HepG2 (cell line): ENCODE measurements at regions not wholly inside any gene's neighbourhood (a gene's known extent, or its start where the extent isn't known, plus 50 kb on each side); places are given as distances from the start of the nearest gene placed in this dataset.

Experiments
- ATAC-seq: fragments of 200-7000 bp; cut with Tn5 transposase; 3 replicates; pipeline ENCODE4 v1.9.1; 2020; ENCODE audit warnings: mild to moderate bottlenecking, moderate library complexity
- BruUV-seq: library from RNA; stranded (reverse); fragments of 400-500 nt; replicated peaks from 2 replicates; lab custom pipeline; 2021; lab: Mats Ljungman, UMichigan
- CTCF ChIA-PET: fragments of 300-600 bp; formaldehyde crosslinking; extraction: SDS; loops from one replicate; lab custom pipeline; 2021; ENCODE audit warnings: low total read pairs, inconsistent platforms, low intra/inter-chr PET ratio; lab: Yijun Ruan, JAX
- POLR2A ChIA-PET: fragments of 350-600 bp; sonication (Branson Sonifier 250); formaldehyde crosslinking; loops from one replicate; lab custom pipeline; 2020; ENCODE audit warnings: antibody characterized with exemption, inconsistent platforms; lab: Yijun Ruan, JAX
- DNase-seq: peaks from one replicate; pipeline ENCODE4 v3.0.0-alpha.2; 2015; ENCODE audit warnings: low spot score
- FAIRE-seq: peaks from 3 replicates; lab custom pipeline; 2011; peaks lifted over from hg19 to GRCh38; lab: Jason Lieb, UNC
- H2AFZ ChIP-seq: one replicate; pipeline ENCODE4 v1.6.1; 2011; ENCODE audit warnings: low read length, inconsistent platforms
- H3K27ac ChIP-seq: fragments of 300-600 bp; 3 replicates; pipeline ENCODE4 v1.8.0; 2011; ENCODE audit warnings: mixed run types, mild to moderate bottlenecking, mixed read lengths, low read length, inconsistent platforms; ENCODE audit not compliant: insufficient read depth; ENCODE audit errors: extremely low read length
- H3K27me3 ChIP-seq, 2 experiments: fragments of 200-600 bp in 1 of 2; 2 replicates in 1 of 2; 3 replicates in 1 of 2; pipeline versions ENCODE4 v1.6.0 to v1.8.0; 2011; ENCODE audit warnings: low read length in 2 of 2, mild to moderate bottlenecking in 2 of 2, moderate library complexity in 2 of 2, inconsistent platforms in 1 of 2; ENCODE audit not compliant: insufficient read depth in 2 of 2, control insufficient read depth in 1 of 2
- H3K36me3 ChIP-seq, 2 experiments: fragments of 200-600 bp in 1 of 2; replicated peaks in 1 of 2; 2 replicates in 1 of 2; 3 replicates in 1 of 2; pipeline versions ENCODE4 v1.5.1 to v1.8.0; 2011; ENCODE audit warnings: low read length in 2 of 2, inconsistent platforms in 1 of 2; ENCODE audit not compliant: insufficient read depth in 2 of 2, control insufficient read depth in 1 of 2
- H3K4me1 ChIP-seq: 2 replicates; pipeline ENCODE4 v1.5.1; 2012; ENCODE audit warnings: low read length, inconsistent platforms; ENCODE audit not compliant: insufficient read depth
- H3K4me2 ChIP-seq: 2 replicates; pipeline ENCODE4 v1.6.0; 2011; ENCODE audit warnings: low read depth, low read length, inconsistent platforms
- H3K4me3 ChIP-seq, 3 experiments: fragments of 200-600 bp in 1 of 3; sonication (generic), shearing (Covaris generic) in 1 of 3; replicated peaks in 1 of 3; 2 replicates each; pipeline ENCODE4 v1.5.1; 2011 to 2016; ENCODE audit warnings: low read length in 3 of 3, inconsistent platforms in 2 of 3, low read depth in 2 of 3, mild to moderate bottlenecking in 2 of 3, control low read depth in 1 of 3, mixed read lengths in 1 of 3; ENCODE audit not compliant: insufficient read depth in 1 of 3
- H3K79me2 ChIP-seq: one replicate; pipeline ENCODE4 v1.6.1; 2011; ENCODE audit warnings: low read length, inconsistent platforms; ENCODE audit not compliant: insufficient read depth
- H3K9ac ChIP-seq: 2 replicates; pipeline ENCODE4 v1.6.0; 2011; ENCODE audit warnings: mild to moderate bottlenecking, low read depth, low read length, inconsistent platforms; ENCODE audit not compliant: insufficient read depth
- H3K9me3 ChIP-seq: 2 replicates; pipeline ENCODE4 v1.5.1; 2012; ENCODE audit warnings: mild to moderate bottlenecking, low read length
- H4K20me1 ChIP-seq: 2 replicates; pipeline ENCODE4 v1.6.0; 2011; ENCODE audit warnings: inconsistent platforms, mild to moderate bottlenecking, low read length, moderate library complexity; ENCODE audit not compliant: insufficient read depth
- RBM39 ChIP-seq: fragments of 200-400 bp; formaldehyde crosslinking; IDR thresholded peaks from one replicate; pipeline ENCODE4 v1.6.1; 2018; ENCODE audit warnings: antibody characterized with exemption, mild to moderate bottlenecking, low read depth, low read length; ENCODE audit not compliant: poor library complexity, severe bottlenecking
- ZBTB7B ChIP-seq: sonication (generic); formaldehyde crosslinking; IDR thresholded peaks from 2 replicates; pipeline ENCODE4 v1.4.0; 2020; ENCODE audit warnings: missing genetic modification reagents
- ZKSCAN8 ChIP-seq: IDR thresholded peaks from 2 replicates; pipeline ENCODE4 v1.6.1; 2016; ENCODE audit warnings: borderline replicate concordance, missing genetic modification reagents, missing compliant biosample characterization
- ZNF232 ChIP-seq: sonication (generic); formaldehyde crosslinking; IDR thresholded peaks from 2 replicates; pipeline ENCODE4 v1.4.0; 2020; ENCODE audit warnings: missing genetic modification reagents, borderline replicate concordance
- ZNF24 ChIP-seq: fragments of 450-650 bp; IDR thresholded peaks from 2 replicates; pipeline ENCODE4 v1.6.1; 2017; ENCODE audit warnings: antibody characterized with exemption, mild to moderate bottlenecking
- ZNF775 ChIP-seq: sonication (generic); formaldehyde crosslinking; IDR thresholded peaks from 2 replicates; pipeline ENCODE4 v1.4.0; 2020; ENCODE audit warnings: missing genetic modification reagents, mild to moderate bottlenecking, moderate library complexity, borderline replicate concordance
- WGBS: methylation state at CpG from one replicate; pipeline ENCODE4 v1.1.6; 2017; ENCODE audit warnings: low lambda C conversion rate; 5-methylcytosine and 5-hydroxymethylcytosine counted together
- in situ Hi-C: cut with HindIII; loops from 2 replicates; pipeline ENCODE4 v1.10.0; 2017; ENCODE audit warnings: low pct_unique_long_range_greater_than_20kb; ENCODE audit not compliant: extremely low pct_ligation_motif_present
- intact Hi-C: fragments of 100-400 bp; cut with micrococcal nuclease; formaldehyde crosslinking; loops from one replicate; pipeline ENCODE4 v1.10.0; 2022; ENCODE audit not compliant: unreplicated experiment
- TF ChIP-seq, protein P1 (sequence below): sonication (generic); formaldehyde crosslinking; IDR thresholded peaks from 2 replicates; pipeline ENCODE4 v1.8.0; 2022; ENCODE audit warnings: mild to moderate bottlenecking, missing genetic modification reagents; ENCODE audit not compliant: insufficient replicate concordance
- TF ChIP-seq, protein P2 (sequence below): sonication (generic); formaldehyde crosslinking; IDR thresholded peaks from 2 replicates; pipeline ENCODE4 v1.9.0; 2022; ENCODE audit warnings: missing genetic modification reagents, mild to moderate bottlenecking, borderline replicate concordance
- TF ChIP-seq, protein P3 (sequence below): sonication (generic); formaldehyde crosslinking; IDR thresholded peaks from 2 replicates; pipeline ENCODE4 v1.4.0; 2020; ENCODE audit warnings: missing genetic modification reagents
- TF ChIP-seq, protein P4 (sequence below): sonication (generic); formaldehyde crosslinking; IDR thresholded peaks from 2 replicates; pipeline ENCODE4 v1.4.0; 2020; ENCODE audit warnings: missing genetic modification reagents

DNA sequence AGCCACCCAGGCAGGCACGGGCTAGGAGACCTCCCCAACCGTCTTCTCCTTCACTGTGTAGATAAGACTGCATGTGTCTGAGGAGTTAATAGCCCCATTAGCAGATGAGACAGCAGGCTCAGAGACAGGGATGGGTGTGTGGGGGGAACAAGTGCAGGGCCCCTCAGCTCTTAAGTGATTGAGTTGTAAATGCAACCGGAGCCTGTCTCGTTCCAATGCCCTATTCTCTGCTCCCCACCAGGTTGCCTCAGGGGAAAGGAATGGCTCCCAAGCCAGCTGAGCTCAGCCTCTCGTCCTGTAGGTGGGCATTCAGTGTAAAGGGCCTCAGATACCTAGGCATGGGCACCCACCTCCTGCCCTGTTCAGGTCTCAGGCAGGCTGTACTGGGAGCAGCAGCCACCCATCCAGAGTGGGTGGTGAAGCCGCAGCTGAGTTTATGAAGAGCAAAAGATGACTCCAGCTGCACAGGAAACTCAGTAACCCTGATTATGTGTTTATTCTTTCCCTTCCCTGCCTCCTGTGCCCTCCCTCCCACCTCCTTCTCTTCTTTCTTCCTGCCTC lies 87.3 kb downstream of the PJA1 start:
- WGBS, result 42% methylated on average over 3 of the region's 6 CpGs
- BruUV-seq, result no TSS peak
- intact Hi-C loops, result no loop called here
- TF ChIP-seq ZNF24 (no peak), ZKSCAN8 (no peak), ZNF775 (no peak), RBM39 (no peak), ZNF232 (CRISPR knock-in tag) (no peak), ZBTB7B (no peak)
- TF ChIP-seq, protein P1, sequence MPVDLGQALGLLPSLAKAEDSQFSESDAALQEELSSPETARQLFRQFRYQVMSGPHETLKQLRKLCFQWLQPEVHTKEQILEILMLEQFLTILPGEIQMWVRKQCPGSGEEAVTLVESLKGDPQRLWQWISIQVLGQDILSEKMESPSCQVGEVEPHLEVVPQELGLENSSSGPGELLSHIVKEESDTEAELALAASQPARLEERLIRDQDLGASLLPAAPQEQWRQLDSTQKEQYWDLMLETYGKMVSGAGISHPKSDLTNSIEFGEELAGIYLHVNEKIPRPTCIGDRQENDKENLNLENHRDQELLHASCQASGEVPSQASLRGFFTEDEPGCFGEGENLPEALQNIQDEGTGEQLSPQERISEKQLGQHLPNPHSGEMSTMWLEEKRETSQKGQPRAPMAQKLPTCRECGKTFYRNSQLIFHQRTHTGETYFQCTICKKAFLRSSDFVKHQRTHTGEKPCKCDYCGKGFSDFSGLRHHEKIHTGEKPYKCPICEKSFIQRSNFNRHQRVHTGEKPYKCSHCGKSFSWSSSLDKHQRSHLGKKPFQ (CRISPR knock-in tag), result no peak
- TF ChIP-seq, protein P2, sequence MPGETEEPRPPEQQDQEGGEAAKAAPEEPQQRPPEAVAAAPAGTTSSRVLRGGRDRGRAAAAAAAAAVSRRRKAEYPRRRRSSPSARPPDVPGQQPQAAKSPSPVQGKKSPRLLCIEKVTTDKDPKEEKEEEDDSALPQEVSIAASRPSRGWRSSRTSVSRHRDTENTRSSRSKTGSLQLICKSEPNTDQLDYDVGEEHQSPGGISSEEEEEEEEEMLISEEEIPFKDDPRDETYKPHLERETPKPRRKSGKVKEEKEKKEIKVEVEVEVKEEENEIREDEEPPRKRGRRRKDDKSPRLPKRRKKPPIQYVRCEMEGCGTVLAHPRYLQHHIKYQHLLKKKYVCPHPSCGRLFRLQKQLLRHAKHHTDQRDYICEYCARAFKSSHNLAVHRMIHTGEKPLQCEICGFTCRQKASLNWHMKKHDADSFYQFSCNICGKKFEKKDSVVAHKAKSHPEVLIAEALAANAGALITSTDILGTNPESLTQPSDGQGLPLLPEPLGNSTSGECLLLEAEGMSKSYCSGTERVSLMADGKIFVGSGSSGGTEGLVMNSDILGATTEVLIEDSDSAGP (CRISPR knock-in tag), result no peak
- TF ChIP-seq, protein P3, sequence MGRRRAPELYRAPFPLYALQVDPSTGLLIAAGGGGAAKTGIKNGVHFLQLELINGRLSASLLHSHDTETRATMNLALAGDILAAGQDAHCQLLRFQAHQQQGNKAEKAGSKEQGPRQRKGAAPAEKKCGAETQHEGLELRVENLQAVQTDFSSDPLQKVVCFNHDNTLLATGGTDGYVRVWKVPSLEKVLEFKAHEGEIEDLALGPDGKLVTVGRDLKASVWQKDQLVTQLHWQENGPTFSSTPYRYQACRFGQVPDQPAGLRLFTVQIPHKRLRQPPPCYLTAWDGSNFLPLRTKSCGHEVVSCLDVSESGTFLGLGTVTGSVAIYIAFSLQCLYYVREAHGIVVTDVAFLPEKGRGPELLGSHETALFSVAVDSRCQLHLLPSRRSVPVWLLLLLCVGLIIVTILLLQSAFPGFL, result no peak
- TF ChIP-seq, protein P4, sequence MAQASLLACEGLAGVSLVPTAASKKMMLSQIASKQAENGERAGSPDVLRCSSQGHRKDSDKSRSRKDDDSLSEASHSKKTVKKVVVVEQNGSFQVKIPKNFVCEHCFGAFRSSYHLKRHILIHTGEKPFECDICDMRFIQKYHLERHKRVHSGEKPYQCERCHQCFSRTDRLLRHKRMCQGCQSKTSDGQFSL, result no peak

More for the DNA sequence above, 87.3 kb downstream of the PJA1 start:
- no peak for FAIRE-seq
- no peak overlapping the region for H2AFZ ChIP-seq
- H3K4me3 ChIP-seq, result no peak overlapping the region
- H3K27me3 ChIP-seq, result no peaks in the 10 kb centered on the region
- no peaks in the 10 kb centered on the region for H3K79me2 ChIP-seq
- no peaks in the 10 kb centered on the region for H3K36me3 ChIP-seq
- ATAC-seq, result no peak
- CTCF ChIA-PET, result no interaction called here
- H3K4me2 ChIP-seq, result no peak overlapping the region
- POLR2A ChIA-PET, result no interaction called here
- H3K9me3 ChIP-seq, result no peaks in the 10 kb centered on the region
- no peak for DNase-seq
- H3K27ac ChIP-seq, result no peak overlapping the region
- H3K4me1 ChIP-seq, result no peaks in the 10 kb centered on the region
- no peaks in the 10 kb centered on the region for H4K20me1 ChIP-seq
- no peak overlapping the region for H3K9ac ChIP-seq
- in situ Hi-C loops, result no loop called here
